ENCODE measurements at regions not wholly inside any gene's neighbourhood (a gene's known extent, or its start where the extent isn't known, plus 50 kb on each side); places are given as distances from the start of the nearest gene placed in this dataset.
A peak's percentile ranks its signal among the peaks of the same experiment; 100 is the strongest.

DNA sequence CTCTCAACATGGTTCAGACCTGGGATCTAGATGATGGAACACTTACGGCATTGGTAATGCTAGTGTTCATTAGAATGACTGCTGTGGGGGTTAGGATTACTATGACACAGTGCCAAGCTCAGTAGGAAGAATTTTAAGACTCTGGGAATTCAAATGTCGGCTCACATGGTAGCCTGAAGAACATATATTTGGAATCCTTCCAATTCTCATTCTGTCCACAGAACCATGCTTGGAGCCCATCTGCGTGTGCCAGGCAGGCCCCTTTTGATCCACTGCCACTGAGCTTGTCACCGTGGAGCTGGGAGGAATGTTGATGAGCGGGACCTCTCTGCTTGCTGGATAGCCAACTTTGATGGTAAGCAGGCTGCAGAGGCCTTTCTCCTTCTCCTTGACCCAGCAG lies 322.0 kb upstream of the SOX11 start:
- DNase-seq, result peak; percentile 51

DNA sequence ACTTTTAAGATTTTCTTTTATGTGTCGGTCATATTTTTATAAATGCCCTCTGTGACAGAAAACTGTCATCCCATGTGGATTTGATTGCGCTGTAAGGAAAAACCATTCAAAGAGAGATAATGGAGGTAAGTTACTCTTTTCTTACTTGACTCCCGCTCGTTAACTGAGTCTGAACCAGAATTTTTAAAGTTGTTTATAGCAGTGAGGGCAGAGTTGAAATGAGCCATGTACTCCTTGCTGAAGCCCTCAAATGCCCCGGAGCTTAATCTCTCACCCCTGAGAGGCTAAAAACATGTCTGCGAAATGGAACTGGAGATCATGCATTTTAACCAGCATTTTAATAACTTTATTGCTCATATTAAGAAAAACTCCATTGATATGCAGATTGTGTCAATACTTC lies 320.0 kb upstream of the SOX11 start:
- no peak for DNase-seq

- no peak for DNase-seq
Measured at GRCh38 chr2:5373200-5373599, 319.0 kb upstream of the SOX11 start.

DNA sequence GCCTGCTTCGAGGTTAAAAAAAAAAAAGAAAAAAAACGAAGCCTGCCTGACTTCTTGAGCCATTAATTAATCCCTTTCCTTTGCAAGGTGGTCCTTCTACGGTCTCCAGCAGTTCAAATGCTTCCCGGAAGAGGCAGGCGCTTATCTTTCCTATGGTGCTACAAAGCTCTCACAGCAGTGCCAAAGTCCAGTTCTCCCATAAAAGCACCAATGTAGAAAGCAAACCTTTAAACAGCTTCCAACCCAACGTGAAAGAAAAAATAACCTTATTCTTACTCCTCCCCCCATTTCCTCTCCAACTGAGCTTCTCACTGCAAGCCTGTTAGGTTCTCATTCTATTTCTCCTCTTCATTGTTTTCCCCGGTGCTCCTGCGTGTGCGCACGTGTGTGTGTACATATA lies 317.4 kb upstream of the SOX11 start:
- no peak for DNase-seq

- DNase-seq, result no peak
Measured at GRCh38 chr2:5377323-5377722, 314.9 kb upstream of the SOX11 start.

DNA sequence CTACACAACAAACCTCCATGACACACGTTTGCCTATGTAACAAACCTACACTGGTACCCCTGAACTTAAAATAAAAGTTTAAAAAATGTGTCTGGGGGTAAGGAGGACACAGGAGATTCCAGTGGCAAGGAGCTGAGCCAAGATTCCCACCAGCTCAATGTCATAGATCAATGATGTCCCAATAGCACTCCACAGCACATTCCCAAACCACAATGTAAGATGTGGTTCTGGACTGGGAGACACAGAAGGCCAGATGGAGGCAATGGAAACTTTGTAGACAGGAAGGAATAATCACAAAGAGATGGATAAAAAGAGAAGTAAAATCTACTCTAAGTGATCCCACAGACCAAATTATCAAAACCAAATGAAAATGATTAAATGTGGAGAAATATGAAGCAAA lies 312.4 kb upstream of the SOX11 start:
- DNase-seq, result no peak

DNA sequence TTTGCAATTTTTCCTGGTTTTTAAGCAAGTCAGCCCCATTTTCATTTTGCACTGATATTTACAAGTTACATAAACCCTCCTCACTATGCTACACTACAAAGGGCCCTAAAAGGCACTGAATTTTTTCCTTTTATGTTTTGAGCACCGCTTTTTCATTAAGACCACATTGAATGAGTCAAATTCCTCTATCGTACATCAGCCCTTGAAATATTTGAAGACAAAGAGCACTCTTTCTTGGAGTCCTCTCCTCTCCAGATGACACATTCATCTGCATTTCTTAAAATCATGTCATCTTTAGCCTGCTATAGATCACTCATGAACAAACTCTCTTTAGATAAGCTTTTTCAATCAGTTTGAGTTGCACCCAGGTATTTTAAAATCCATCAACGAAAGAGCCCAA lies 306.6 kb upstream of the SOX11 start:
- DNase-seq, result no peak

GRCh38 chr2:5387406-5387805 lies 304.8 kb upstream of the SOX11 start:
- no peak for DNase-seq

DNA sequence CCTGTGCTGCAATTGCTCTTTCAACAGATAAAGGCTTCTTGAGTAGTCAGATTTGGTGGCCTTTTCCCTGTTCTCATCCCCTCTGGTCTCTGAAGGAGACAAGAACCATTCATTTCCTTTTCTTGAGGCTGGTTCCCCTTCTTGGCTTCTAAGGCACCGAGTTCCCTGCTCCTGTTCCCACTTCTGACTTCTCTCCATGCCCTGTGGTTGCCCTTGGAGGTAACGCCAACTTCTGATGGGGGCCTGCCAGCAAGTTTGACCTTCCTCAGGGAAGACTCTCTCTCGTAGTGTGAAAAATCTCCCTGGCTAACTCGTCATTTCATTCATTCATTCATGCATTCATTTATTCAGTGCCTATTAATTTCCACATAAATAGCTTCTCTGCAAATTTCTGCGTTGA lies 302.4 kb upstream of the SOX11 start:
- DNase-seq, result no peak

- no peak for DNase-seq
Measured at GRCh38 chr2:5391362-5391761, 300.8 kb upstream of the SOX11 start.

- no peak for DNase-seq
Measured at GRCh38 chr2:5392658-5393057, 299.5 kb upstream of the SOX11 start.

- no peak for DNase-seq
Measured at GRCh38 chr2:5393474-5393873, 298.7 kb upstream of the SOX11 start.

- no peak for DNase-seq
Measured at GRCh38 chr2:5394223-5394622, 298.0 kb upstream of the SOX11 start.

DNA sequence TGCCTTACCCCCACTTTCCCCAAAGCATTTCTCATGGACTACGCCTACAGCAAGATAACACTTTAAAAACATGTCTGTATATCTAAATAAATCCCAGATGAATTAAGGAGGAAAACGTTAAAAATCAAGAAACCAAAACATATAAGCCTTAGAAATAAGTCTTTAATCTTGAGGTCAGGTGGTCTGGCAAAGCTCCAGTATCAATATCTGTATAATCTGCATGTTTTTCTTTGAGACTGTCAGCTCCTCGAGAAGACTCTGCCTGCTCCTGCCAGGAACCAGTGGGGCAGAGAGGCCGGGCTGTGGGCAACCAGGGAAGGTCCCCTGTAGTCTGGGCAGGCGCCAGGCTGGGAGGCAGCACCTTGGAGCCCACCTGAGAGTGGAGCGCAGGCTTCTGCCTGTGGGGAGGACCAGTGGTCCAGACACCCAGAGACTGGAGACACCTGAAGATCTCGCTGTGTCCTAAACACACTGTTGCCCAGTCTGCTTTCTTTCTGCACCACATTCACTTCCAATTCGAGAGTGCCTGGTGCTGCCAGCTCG lies 291.0 kb upstream of the SOX11 start:
- DNase-seq, result no peak

DNA sequence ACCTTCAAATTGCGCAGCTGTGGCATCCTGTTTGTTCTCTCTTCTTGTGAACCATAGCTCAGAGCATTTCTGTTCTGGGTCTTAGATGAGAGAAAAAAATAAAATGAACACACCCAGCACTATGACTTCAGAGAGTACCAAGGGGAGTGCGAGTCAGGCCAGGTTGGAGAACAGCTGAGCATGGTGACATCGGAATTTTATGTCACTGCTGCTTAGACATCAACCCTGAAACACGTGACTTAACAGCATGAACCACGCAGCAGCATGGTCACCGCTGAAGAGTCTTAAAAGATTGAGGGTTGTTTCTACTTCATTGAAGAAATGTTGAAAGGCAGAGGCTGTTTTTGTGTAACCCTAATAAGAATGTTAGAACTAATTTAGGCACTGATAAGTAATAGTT lies 288.8 kb upstream of the SOX11 start:
- DNase-seq, result no peak

DNA sequence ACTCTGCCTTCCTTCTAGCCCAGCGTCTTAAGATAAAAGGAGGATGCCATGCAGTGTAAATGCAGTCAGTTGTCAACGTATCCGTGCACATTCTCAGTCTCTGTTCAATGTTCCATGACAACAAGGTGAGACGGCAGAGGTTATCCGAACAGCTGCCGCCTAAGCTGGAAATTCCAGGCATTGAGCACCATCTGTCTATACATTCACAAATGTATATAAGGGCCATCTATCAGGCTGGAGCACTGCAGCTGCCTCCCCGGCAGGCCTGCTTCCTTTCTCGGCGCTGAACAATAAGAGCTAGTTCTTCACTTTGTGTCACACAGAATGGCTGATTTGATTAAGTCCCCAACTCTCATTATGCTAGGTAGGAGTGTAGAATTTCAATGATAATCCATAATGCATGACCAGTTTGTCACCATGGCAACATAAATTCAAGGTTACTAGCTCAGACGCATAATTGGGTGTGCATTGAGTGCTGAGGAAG lies 282.2 kb upstream of the SOX11 start:
- no peak for DNase-seq

DNA sequence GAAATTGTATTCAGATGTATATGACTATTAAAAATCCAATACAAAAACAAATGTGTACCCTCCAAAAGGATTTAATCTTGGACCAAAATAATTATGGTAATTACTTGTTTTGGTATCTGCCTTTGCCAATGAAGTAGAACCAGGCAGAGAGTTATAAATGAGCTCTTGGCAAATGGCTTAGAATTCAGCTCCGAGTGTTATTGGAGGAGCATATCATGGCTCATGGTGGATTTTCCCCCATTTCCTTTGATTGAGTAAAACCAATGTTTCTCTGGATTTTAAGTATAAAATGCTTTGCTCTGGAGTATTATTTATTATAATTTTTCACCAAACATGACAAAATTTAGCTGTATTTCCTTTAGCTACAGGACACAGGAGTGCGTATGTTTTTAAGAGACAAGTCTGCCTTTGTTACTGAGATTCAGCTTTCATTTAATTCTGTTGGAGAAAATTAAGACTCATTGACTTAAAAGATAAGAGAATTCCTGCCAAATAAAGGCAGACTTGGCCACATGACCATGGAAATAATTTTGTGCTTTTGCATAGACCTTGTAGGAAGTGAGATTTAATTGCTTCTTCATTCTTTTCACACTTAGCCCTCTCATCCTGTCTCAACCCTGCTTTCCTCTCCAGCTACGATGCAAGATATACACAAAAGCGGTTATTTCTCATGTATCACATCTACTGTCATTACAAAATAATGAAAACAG lies 281.0 kb upstream of the SOX11 start:
- no peak for DNase-seq

DNA sequence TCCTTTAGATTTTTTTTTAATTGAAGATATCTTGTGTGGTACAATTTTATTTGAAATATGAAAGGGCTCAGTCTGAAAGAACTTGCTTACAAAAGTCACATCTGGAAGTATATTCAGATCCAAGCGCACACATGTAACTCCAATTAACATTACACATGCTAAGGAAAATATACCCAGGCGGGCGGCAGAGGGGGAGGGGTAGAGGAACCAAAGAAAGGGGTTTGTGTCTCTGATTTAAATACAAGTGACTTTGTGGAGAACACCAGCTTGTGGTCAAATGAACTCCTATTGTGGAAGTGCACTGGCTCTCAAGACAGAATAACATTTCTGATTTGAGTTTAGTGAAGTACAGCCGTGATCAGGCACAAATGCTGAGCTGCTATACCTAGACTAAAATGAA lies 280.2 kb upstream of the SOX11 start:
- peak; percentile 45 for DNase-seq

DNA sequence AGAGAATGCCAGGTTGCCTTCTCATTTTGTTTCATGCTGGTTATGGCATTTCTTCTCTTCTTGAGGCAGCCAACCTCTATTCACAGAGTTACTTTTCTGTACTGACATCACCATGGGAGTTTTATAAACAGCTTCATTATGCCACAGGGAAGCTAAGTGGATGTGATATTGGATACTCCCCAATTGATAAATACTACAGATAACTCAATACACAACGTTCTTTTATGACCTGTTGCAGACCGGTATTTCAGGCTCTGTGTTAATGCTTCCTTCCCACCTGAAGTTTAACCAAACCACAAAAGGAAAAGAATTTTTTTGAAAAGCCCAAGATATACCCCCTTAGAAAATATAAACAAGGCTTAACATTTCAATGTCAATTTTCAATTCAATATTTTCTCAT lies 258.3 kb upstream of the SOX11 start:
- DNase-seq, result no peak

DNA sequence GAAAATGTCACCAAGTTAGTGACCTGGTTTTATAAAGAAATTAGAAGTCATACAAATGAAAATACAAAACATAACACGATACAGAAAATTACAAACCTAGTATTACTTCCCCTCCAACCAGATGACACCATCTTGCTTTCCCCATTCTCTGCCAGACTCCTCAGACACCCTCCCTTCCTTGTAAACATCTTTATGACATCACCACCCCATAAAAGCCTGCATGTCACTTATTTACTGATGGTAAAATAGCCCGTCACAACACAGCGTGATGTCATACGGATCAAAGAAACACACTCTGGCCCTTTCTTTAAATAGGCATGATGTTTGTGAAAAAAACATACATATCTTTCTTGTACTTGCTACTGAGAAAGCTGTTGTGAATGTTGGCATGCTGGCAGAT lies 254.8 kb upstream of the SOX11 start:
- no peak for DNase-seq

- DNase-seq, result no peak
Measured at GRCh38 chr2:5440174-5440573, 252.0 kb upstream of the SOX11 start.

DNA sequence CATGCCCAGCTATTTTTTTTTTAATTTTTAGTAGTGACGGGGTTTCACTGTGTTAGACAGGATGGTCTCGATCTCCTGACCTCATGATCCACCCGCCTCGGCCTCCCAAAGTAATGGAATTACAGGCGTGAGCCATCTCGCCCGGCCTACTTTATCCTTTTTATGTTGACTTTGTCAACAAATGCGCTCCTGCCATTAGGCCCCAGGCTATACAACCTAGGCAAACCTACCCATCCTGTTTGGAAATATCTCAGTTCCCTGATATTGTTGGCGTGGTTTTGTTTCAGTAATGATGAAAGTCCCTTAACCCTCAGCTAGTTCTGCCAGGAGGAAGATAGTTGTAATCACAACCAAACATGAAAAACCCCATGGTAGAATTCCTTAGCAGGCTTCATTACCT lies 249.4 kb upstream of the SOX11 start:
- no peak for DNase-seq

GRCh38 chr2:5444168-5444567 lies 248.0 kb upstream of the SOX11 start:
- DNase-seq, result no peak

DNA sequence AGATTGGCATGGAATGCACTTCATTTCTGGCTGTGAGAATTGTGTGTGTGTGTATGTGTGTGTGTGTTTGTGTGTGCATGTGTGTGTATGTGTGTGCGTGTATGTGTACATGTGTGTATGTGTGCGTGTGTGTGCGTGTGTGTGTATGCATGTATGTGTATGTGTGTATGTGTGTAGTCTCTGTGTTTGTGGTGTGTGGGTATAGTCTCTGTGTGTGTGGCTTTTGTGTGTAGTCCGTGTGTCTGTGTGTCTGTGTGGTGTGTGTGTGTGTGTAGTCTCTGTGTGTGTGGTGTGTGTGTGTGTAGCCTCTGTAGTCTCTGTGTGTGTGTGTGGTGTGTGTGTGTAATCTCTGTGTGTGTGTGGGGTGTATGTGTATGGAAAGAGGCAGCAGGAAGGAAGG lies 247.3 kb upstream of the SOX11 start:
- no peak for DNase-seq

DNA sequence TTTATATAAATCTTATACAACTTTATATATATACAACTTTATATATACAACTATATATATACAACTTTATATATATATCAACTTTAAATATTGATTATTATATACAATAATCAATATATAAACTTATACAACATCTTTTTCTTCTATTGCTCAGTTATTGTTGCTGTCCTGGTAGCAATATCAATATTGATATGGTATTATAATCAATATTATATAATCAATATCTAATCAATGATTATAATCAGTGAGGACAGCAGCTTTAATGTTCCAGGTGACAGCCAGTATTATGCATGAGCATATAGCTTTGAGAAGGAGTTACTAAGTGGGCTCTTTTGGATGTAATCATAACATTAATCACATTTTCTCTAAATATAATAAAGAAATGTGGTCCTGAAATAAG lies 242.3 kb upstream of the SOX11 start:
- DNase-seq, result no peak

Measured in right hindlimb (tissue), 1 donor.